ENCODE measurements at regions not wholly inside any gene's neighbourhood (a gene's known extent, or its start where the extent isn't known, plus 50 kb on each side); places are given as distances from the start of the nearest gene placed in this dataset.

- no peak for TF ChIP-seq POLR2A (IDR thresholded peaks at IDR 0.05)
- TF ChIP-seq POLR2AphosphoS5 (IDR thresholded peaks at IDR 0.05), result no peak
- TF ChIP-seq CTCF (IDR thresholded peaks at IDR 0.05), result no peak
Measured at GRCh38 chr5:162512935-162513565, 445.5 kb downstream of the GABRG2 start.
